OCI-LY7 (cell line): ENCODE measurements at regions not wholly inside any gene's neighbourhood (a gene's known extent, or its start where the extent isn't known, plus 50 kb on each side); places are given as distances from the start of the nearest gene placed in this dataset.
"Not testable (repeated sequence)": the region's sequence is repeated elsewhere in the genome, so short reads cannot be mapped to it uniquely, and the experiment has no call there.

ENCODE experiments used
- BruUV-seq: library from RNA; stranded (reverse); fragments of 400-500 nt; replicated peaks from 2 replicates; lab custom pipeline; 2021; lab: Mats Ljungman, UMichigan
- CTCF ChIA-PET: fragments of 300-600 bp; sonication (Branson Sonifier 250); formaldehyde crosslinking; loops from one replicate; lab custom pipeline; 2022; ENCODE audit warnings: antibody characterized with exemption; ENCODE audit not compliant: unreplicated experiment; lab: Charles Lee
- POLR2A ChIA-PET: fragments of 300-600 bp; sonication (Branson Sonifier 250); formaldehyde crosslinking; loops from one replicate; lab custom pipeline; 2022; ENCODE audit warnings: antibody characterized with exemption; lab: Charles Lee
- DNase-seq: peaks from one replicate; pipeline ENCODE4 v3.0.0-alpha.2; 2015; ENCODE audit warnings: low spot score
- H2AFZ ChIP-seq: fragments of 200-600 bp; sonication (generic), shearing (Covaris generic); 2 replicates; pipeline ENCODE4 v1.6.1; 2014; ENCODE audit warnings: mild to moderate bottlenecking, antibody characterized with exemption, low read length, moderate library complexity
- H3K27ac ChIP-seq: fragments of 200-600 bp; sonication (generic); 2 replicates; pipeline ENCODE4 v1.5.1; 2014; ENCODE audit warnings: mixed run types, low read depth, mild to moderate bottlenecking, moderate library complexity, low read length, inconsistent platforms; ENCODE audit not compliant: poor library complexity, severe bottlenecking
- H3K36me3 ChIP-seq: fragments of 200-600 bp; sonication (generic); 2 replicates; pipeline ENCODE4 v1.6.1; 2014; ENCODE audit warnings: mild to moderate bottlenecking, antibody characterized with exemption, low read length, moderate library complexity, mixed read lengths; ENCODE audit not compliant: insufficient read depth
- H3K4me1 ChIP-seq: fragments of 200-600 bp; sonication (generic); 2 replicates; pipeline ENCODE4 v1.5.1; 2014; ENCODE audit warnings: mild to moderate bottlenecking, low read length; ENCODE audit not compliant: insufficient read depth, poor library complexity, severe bottlenecking
- H3K4me2 ChIP-seq: fragments of 200-600 bp; sonication (generic); 2 replicates; pipeline ENCODE4 v1.6.1; 2014; ENCODE audit warnings: mild to moderate bottlenecking, low read length
- H3K4me3 ChIP-seq: fragments of 200-600 bp; sonication (generic); 2 replicates; pipeline ENCODE4 v1.5.1; 2014; ENCODE audit warnings: mild to moderate bottlenecking, low read depth, low read length; ENCODE audit not compliant: poor library complexity, severe bottlenecking
- H3K79me2 ChIP-seq: fragments of 200-600 bp; sonication (generic); 2 replicates; pipeline ENCODE4 v1.6.1; 2016; ENCODE audit warnings: low read depth, mild to moderate bottlenecking, low read length, moderate library complexity, mixed read lengths; ENCODE audit not compliant: insufficient read depth
- H3K9me2 ChIP-seq: fragments of 200-600 bp; sonication (generic); 2 replicates; pipeline ENCODE4 v1.6.1; 2016; ENCODE audit warnings: mild to moderate bottlenecking, low read length, mixed read lengths; ENCODE audit not compliant: insufficient read depth
- H3K9me3 ChIP-seq: fragments of 200-600 bp; sonication (generic); 2 replicates; pipeline ENCODE4 v1.6.1; 2014; ENCODE audit warnings: mild to moderate bottlenecking, mixed run types, low read length, mixed read lengths
- H4K20me1 ChIP-seq: fragments of 200-600 bp; sonication (generic); 2 replicates; pipeline ENCODE4 v1.6.1; 2014; ENCODE audit warnings: mild to moderate bottlenecking, antibody characterized with exemption, low read length, moderate library complexity, mixed read lengths; ENCODE audit not compliant: insufficient read depth
- EZH2phosphoT487 ChIP-seq: fragments of 200-600 bp; sonication (generic); IDR thresholded peaks from 2 replicates; pipeline ENCODE4 v1.6.1; 2018; ENCODE audit warnings: low read depth, borderline replicate concordance, mild to moderate bottlenecking, mixed run types, antibody characterized with exemption, low read length, moderate library complexity, mixed read lengths
- intact Hi-C: fragments of 100-400 bp; cut with micrococcal nuclease; formaldehyde crosslinking; loops from one replicate; pipeline ENCODE4 v1.10.0; 2022; ENCODE audit not compliant: unreplicated experiment
- TF ChIP-seq, protein P1 (sequence below): fragments of 200-600 bp; sonication (generic); conservative IDR thresholded peaks from 2 replicates; pipeline ENCODE4 v1.5.1; 2014; ENCODE audit warnings: mild to moderate bottlenecking, antibody characterized with exemption, low read length, moderate library complexity, mixed read lengths

DNA sequence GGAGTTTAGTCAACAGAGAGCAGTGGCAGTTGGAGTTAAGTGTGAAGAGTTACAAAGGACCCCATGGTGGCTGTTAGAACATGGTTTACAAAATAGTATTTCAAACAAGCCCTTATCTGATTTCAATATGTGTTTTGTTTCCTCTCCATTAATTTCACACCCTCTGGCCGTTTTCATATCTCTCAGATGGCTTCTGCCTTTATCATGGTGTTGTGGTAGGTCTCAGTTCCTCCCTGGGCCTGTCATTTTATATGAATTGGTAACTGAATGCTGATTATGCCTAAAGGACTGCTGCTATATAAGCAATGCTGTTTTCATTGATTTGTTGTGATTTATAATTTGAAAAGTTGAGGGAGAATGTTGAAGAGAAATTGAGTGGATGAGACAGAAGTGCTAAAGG, 686.7 kb downstream of the NYAP2 start:
- BruUV-seq, result no TSS peak
- no peaks in the 10 kb centered on the region for H3K9me3 ChIP-seq
- H3K27ac ChIP-seq, result no peak overlapping the region
- H3K4me2 ChIP-seq, result no peak overlapping the region
- intact Hi-C loops, result no loop called here
- CTCF ChIA-PET, result no interaction called here
- H3K36me3 ChIP-seq, result no peaks in the 10 kb centered on the region
- no peak for DNase-seq
- H3K4me1 ChIP-seq, result no peaks in the 10 kb centered on the region
- POLR2A ChIA-PET, result interaction anchor here (0.6 to 0.7 kb wide), 2 partner anchors 62 to 626 kb away, joined by 3 read pairs; no protein-coding TSS in a partner anchor
- no peaks in the 10 kb centered on the region for H3K79me2 ChIP-seq
- no peak overlapping the region for H3K4me3 ChIP-seq
- H3K9me2 ChIP-seq, result no peaks in the 10 kb centered on the region
- TF ChIP-seq, protein P1, sequence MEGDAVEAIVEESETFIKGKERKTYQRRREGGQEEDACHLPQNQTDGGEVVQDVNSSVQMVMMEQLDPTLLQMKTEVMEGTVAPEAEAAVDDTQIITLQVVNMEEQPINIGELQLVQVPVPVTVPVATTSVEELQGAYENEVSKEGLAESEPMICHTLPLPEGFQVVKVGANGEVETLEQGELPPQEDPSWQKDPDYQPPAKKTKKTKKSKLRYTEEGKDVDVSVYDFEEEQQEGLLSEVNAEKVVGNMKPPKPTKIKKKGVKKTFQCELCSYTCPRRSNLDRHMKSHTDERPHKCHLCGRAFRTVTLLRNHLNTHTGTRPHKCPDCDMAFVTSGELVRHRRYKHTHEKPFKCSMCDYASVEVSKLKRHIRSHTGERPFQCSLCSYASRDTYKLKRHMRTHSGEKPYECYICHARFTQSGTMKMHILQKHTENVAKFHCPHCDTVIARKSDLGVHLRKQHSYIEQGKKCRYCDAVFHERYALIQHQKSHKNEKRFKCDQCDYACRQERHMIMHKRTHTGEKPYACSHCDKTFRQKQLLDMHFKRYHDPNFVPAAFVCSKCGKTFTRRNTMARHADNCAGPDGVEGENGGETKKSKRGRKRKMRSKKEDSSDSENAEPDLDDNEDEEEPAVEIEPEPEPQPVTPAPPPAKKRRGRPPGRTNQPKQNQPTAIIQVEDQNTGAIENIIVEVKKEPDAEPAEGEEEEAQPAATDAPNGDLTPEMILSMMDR, result no peak
- no peak for TF ChIP-seq EZH2phosphoT487
- no peak overlapping the region for H2AFZ ChIP-seq
- H4K20me1 ChIP-seq, result no peaks in the 10 kb centered on the region

DNA sequence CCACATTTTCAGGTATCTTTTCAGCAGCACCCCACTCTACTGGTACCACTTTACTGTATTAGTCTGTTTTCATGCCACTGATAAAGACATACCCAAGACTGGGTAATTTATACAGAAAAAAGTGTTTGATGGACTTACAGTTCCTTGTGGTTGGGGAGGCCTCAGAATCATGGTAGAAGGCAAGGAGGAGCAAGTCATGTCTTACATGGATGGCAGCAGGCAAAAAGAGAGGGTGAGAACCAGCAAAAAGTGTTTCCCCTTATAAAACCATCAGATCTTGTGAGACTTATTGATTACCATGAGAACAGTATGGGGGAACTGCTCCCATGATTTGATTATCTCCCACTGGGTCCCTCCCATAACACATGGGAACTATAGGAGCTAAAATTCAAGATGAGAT, 685.9 kb downstream of the NYAP2 start:
- H3K27ac ChIP-seq, H2AFZ ChIP-seq, CTCF ChIA-PET, intact Hi-C loops, H3K9me3 ChIP-seq, H3K79me2 ChIP-seq, H3K4me3 ChIP-seq, H4K20me1 ChIP-seq, DNase-seq, H3K4me2 ChIP-seq, H3K9me2 ChIP-seq, BruUV-seq, H3K4me1 ChIP-seq, H3K36me3 ChIP-seq: not testable (repeated sequence)
- POLR2A ChIA-PET, result interaction anchor here (0.7 kb wide), 1 partner anchor 627 kb away, joined by 3 read pairs; no protein-coding TSS in a partner anchor

DNA sequence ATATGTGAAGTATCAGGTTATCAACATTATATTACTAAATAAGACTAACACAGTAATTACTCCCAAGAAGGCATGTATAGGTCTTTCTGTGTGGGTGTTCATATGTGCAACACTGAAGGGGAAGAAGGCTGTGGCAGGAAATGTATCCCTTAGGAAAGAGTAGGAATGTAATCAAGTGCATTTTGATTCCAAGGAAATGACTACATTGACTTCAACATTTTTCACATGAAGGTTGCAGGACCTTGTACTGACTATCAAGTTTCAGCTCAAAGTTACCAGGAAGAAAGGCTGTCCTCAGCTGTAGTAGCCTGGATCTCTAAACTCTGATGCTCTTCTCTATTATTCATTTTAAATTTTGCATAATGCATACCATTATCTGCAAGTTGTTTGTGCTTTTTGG, 680.8 kb downstream of the NYAP2 start:
- DNase-seq, result no peak
- Histone ChIP-seq H3K4me3 (no peak overlapping the region), H3K79me2 (no peaks in the 10 kb centered on the region), H3K9me2 (no peaks in the 10 kb centered on the region), H3K4me2 (no peak overlapping the region), H3K36me3 (no peaks in the 10 kb centered on the region), H4K20me1 (no peaks in the 10 kb centered on the region), H3K4me1 (no peaks in the 10 kb centered on the region), H2AFZ (no peak overlapping the region), H3K27ac (no peak overlapping the region), H3K9me3 (no peaks in the 10 kb centered on the region)
- no peak for TF ChIP-seq EZH2phosphoT487
- TF ChIP-seq, protein P1, result no peak
- CTCF ChIA-PET, result no interaction called here
- POLR2A ChIA-PET, result no interaction called here
- intact Hi-C loops, result loop anchor here (2.0 kb wide), 1 partner anchor 52 kb away; no protein-coding TSS in a partner anchor
- BruUV-seq, result no TSS peak
